Thyroid gland (tissue), 4 donors: ENCODE measurements at regions not wholly inside any gene's neighbourhood (a gene's known extent, or its start where the extent isn't known, plus 50 kb on each side); places are given as distances from the start of the nearest gene placed in this dataset.

Source experiments
- DNase-seq, 2 donors: peaks; one replicate each; pipeline ENCODE4 v3.0.0-alpha.2; 2019
- H3K27ac ChIP-seq, 3 donors: fragments of 200-600 bp; sonication (generic); 1 replicate in 2 of 3; 2 replicates in 1 of 3; pipeline ENCODE4 v1.5.1; 2016 to 2019; ENCODE audit warnings: mild to moderate bottlenecking in 1 of 3, moderate library complexity in 1 of 3
- H3K27me3 ChIP-seq: fragments of 200-600 bp; sonication (generic); one replicate; pipeline ENCODE4 v1.5.1; 2019
- H3K36me3 ChIP-seq, 2 donors: fragments of 200-600 bp; sonication (generic); one replicate each; pipeline ENCODE4 v1.5.1; 2016 to 2019
- H3K4me1 ChIP-seq, 2 donors: fragments of 200-600 bp; sonication (generic); one replicate each; pipeline ENCODE4 v1.5.1; 2017 to 2019
- H3K4me3 ChIP-seq, 3 donors: fragments of 200-600 bp; sonication (generic); replicated peaks in 1 of 3; 1 replicate in 2 of 3; 2 replicates in 1 of 3; pipeline ENCODE4 v1.5.1; 2016; ENCODE audit warnings: mild to moderate bottlenecking in 1 of 3
- H3K9me3 ChIP-seq: fragments of 200-600 bp; sonication (generic); one replicate; pipeline ENCODE4 v1.5.1; 2017
- CTCF ChIP-seq, 6 experiments: fragments of 200-600 bp in 3 of 6; fragments of 450-650 bp in 3 of 6; sonication (generic) in 3 of 6; IDR thresholded peaks; one replicate each; pipeline ENCODE4 v1.5.1; 2016 to 2019; ENCODE audit warnings: antibody characterized with exemption in 6 of 6, mild to moderate bottlenecking in 2 of 6, inconsistent platforms in 1 of 6, moderate library complexity in 1 of 6
- POLR2A ChIP-seq, 2 donors: fragments of 450-650 bp; IDR thresholded peaks; one replicate each; pipeline ENCODE4 v1.6.1; 2017; ENCODE audit warnings: antibody characterized with exemption in 2 of 2, mild to moderate bottlenecking in 2 of 2, moderate library complexity in 1 of 2
- WGBS, 2 donors: methylation state at CpG; one replicate each; pipeline ENCODE4 v1.1.5; 2017; 5-methylcytosine and 5-hydroxymethylcytosine counted together
- intact Hi-C: fragments of 100-400 bp; cut with DNase I; formaldehyde crosslinking; loops from one replicate; pipeline ENCODE4 v1.15.1; 2023

- Histone ChIP-seq H3K27ac (no peak overlapping the region), H3K4me1 (peaks cover 0 to 4% of the 10 kb centered on the region in 2 donors), H3K27me3 (no peaks in the 10 kb centered on the region), H3K9me3 (no peaks in the 10 kb centered on the region), H3K4me3 (no peak overlapping the region), H3K36me3 (no peaks in the 10 kb centered on the region)
- intact Hi-C loops: no loop called here
- no peak for DNase-seq
- no peak for TF ChIP-seq CTCF (IDR thresholded peaks at IDR 0.05)
- TF ChIP-seq POLR2A (IDR thresholded peaks at IDR 0.05): no peak
- 91% methylated on average over 4 of the region's 4 CpGs for WGBS, 2 donors
Measured at GRCh38 chr2:10202131-10202665, 79.7 kb downstream of the RRM2 start.

GRCh38 chr2:10204326-10205161, 82.0 kb downstream of the RRM2 start:
- TF ChIP-seq CTCF (IDR thresholded peaks at IDR 0.05) (no peak), POLR2A (IDR thresholded peaks at IDR 0.05) (no peak)
- intact Hi-C loops: no loop called here
- Histone ChIP-seq H3K27me3 (no peaks in the 10 kb centered on the region), H3K9me3 (no peaks in the 10 kb centered on the region), H3K36me3 (no peaks in the 10 kb centered on the region), H3K27ac (no peak overlapping the region), H3K4me3 (no peak overlapping the region), H3K4me1 (peaks cover 0 to 4% of the 10 kb centered on the region in 2 donors)
- DNase-seq: no peak
- 86 to 88% methylated on average over 23 to 25 of the region's 25 CpGs for WGBS, 2 donors

GRCh38 chr2:10205162-10205475, 82.6 kb downstream of the RRM2 start:
- no peak overlapping the region for H3K4me3 ChIP-seq
- no peak overlapping the region for H3K27ac ChIP-seq
- intact Hi-C loops: no loop called here
- WGBS, 2 donors: 90 to 92% methylated on average over 9 of the region's 9 CpGs
- no peaks in the 10 kb centered on the region for H3K9me3 ChIP-seq
- no peaks in the 10 kb centered on the region for H3K36me3 ChIP-seq
- H3K27me3 ChIP-seq: no peaks in the 10 kb centered on the region
- no peak for TF ChIP-seq CTCF (IDR thresholded peaks at IDR 0.05)
- TF ChIP-seq POLR2A (IDR thresholded peaks at IDR 0.05): no peak
- no peak for DNase-seq
- H3K4me1 ChIP-seq: peaks cover 0 to 4% of the 10 kb centered on the region in 2 donors

GRCh38 chr2:10208736-10209135, 86.2 kb downstream of the RRM2 start:
- no peak for DNase-seq
- WGBS, 2 donors: 76 to 81% methylated on average over 5 of the region's 5 CpGs
- H3K9me3 ChIP-seq: no peaks in the 10 kb centered on the region
- H3K4me3 ChIP-seq: no peak overlapping the region
- no peaks in the 10 kb centered on the region for H3K4me1 ChIP-seq
- no peak overlapping the region for H3K27ac ChIP-seq
- no peaks in the 10 kb centered on the region for H3K36me3 ChIP-seq
- intact Hi-C loops: no loop called here
- no peaks in the 10 kb centered on the region for H3K27me3 ChIP-seq
- TF ChIP-seq CTCF (IDR thresholded peaks at IDR 0.05): no peak

- DNase-seq: no peak
- H3K4me1 ChIP-seq: no peaks in the 10 kb centered on the region
- no peaks in the 10 kb centered on the region for H3K9me3 ChIP-seq
- H3K27ac ChIP-seq: no peak overlapping the region
- intact Hi-C loops: no loop called here
- 93 to 94% methylated on average over 14 to 15 of the region's 15 CpGs for WGBS, 2 donors
- no peaks in the 10 kb centered on the region for H3K27me3 ChIP-seq
- no peaks in the 10 kb centered on the region for H3K36me3 ChIP-seq
- no peak for TF ChIP-seq CTCF (IDR thresholded peaks at IDR 0.05)
- TF ChIP-seq POLR2A (IDR thresholded peaks at IDR 0.05): no peak
- H3K4me3 ChIP-seq: no peak overlapping the region
Measured at GRCh38 chr2:10209406-10209935, 86.9 kb downstream of the RRM2 start.
